ENCODE measurements at regions not wholly inside any gene's neighbourhood (a gene's known extent, or its start where the extent isn't known, plus 50 kb on each side); places are given as distances from the start of the nearest gene placed in this dataset.
"Not testable (repeated sequence)": the region's sequence is repeated elsewhere in the genome, so short reads cannot be mapped to it uniquely, and the experiment has no call there.

DNA sequence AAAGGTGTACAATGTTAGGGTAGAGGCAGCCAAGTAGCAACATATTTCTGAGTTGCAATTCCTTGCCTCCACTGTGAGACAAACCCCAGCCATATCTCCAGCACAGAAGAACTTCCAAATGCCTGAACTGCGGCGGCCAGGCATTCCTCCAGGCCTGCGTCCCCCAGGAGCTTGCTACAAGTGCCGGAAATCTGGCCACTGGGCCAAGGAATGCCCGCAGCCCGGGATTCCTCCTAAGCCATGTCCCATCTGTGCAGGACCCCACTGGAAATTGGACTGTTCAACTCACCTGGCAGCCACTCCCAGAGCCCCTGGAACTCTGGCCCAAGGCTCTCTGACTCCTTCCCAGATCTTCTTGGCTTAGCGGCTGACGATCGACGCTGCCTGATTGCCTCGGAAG, 130.0 kb downstream of the RAB38 start:
- TF ChIP-seq, protein P1, sequence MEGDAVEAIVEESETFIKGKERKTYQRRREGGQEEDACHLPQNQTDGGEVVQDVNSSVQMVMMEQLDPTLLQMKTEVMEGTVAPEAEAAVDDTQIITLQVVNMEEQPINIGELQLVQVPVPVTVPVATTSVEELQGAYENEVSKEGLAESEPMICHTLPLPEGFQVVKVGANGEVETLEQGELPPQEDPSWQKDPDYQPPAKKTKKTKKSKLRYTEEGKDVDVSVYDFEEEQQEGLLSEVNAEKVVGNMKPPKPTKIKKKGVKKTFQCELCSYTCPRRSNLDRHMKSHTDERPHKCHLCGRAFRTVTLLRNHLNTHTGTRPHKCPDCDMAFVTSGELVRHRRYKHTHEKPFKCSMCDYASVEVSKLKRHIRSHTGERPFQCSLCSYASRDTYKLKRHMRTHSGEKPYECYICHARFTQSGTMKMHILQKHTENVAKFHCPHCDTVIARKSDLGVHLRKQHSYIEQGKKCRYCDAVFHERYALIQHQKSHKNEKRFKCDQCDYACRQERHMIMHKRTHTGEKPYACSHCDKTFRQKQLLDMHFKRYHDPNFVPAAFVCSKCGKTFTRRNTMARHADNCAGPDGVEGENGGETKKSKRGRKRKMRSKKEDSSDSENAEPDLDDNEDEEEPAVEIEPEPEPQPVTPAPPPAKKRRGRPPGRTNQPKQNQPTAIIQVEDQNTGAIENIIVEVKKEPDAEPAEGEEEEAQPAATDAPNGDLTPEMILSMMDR (IDR thresholded peaks at IDR 0.05; ENCODE audit: low read depth, low read length, poor library complexity, severe bottlenecking): not testable (repeated sequence)
- TF ChIP-seq EZH2phosphoT487 (IDR thresholded peaks at IDR 0.05; ENCODE audit: borderline replicate concordance, low read length): not testable (repeated sequence)
